Small intestine (tissue), 7 donors: ENCODE measurements at regions not wholly inside any gene's neighbourhood (a gene's known extent, or its start where the extent isn't known, plus 50 kb on each side); places are given as distances from the start of the nearest gene placed in this dataset.
"Not testable (repeated sequence)": the region's sequence is repeated elsewhere in the genome, so short reads cannot be mapped to it uniquely, and the experiment has no call there.

Experiments used
- DNase-seq, 2 donors: peaks; one replicate each; pipeline versions ENCODE4 v3.0.0 to v3.0.0-alpha.2; 2013
- FAIRE-seq: peaks from 2 replicates; lab custom pipeline; 2012; peaks lifted over from hg19 to GRCh38; lab: Jason Lieb, UNC
- H3K27ac ChIP-seq, 3 donors: one replicate each; pipeline ENCODE4 v1.5.1; 2013; ENCODE audit warnings: low read length in 2 of 3, mild to moderate bottlenecking in 2 of 3, control low read depth in 1 of 3, inconsistent platforms in 1 of 3, low read depth in 1 of 3, moderate library complexity in 1 of 3
- H3K27me3 ChIP-seq, 3 donors: one replicate each; pipeline ENCODE4 v1.6.1; 2013; ENCODE audit warnings: low read length in 3 of 3, inconsistent platforms in 1 of 3; ENCODE audit not compliant: control insufficient read depth in 3 of 3, insufficient read depth in 3 of 3
- H3K36me3 ChIP-seq, 3 donors: one replicate each; pipeline ENCODE4 v1.6.1; 2013; ENCODE audit warnings: low read length in 3 of 3, inconsistent platforms in 1 of 3, low read depth in 1 of 3, mild to moderate bottlenecking in 1 of 3, moderate library complexity in 1 of 3; ENCODE audit not compliant: control insufficient read depth in 3 of 3, insufficient read depth in 2 of 3
- H3K4me1 ChIP-seq, 3 donors: one replicate each; pipeline ENCODE4 v1.6.1; 2013; ENCODE audit warnings: low read length in 2 of 3, inconsistent platforms in 1 of 3, low read depth in 1 of 3, mild to moderate bottlenecking in 1 of 3, moderate library complexity in 1 of 3; ENCODE audit not compliant: control insufficient read depth in 3 of 3, insufficient read depth in 2 of 3
- H3K4me3 ChIP-seq, 3 donors: one replicate each; pipeline ENCODE4 v1.5.1; 2013; ENCODE audit warnings: low read length in 3 of 3, control low read depth in 1 of 3, inconsistent platforms in 1 of 3, low read depth in 1 of 3, mild to moderate bottlenecking in 1 of 3, moderate library complexity in 1 of 3
- H3K9me3 ChIP-seq, 2 donors: one replicate each; pipeline ENCODE4 v1.6.1; 2013; ENCODE audit warnings: low read depth in 1 of 2, low read length in 1 of 2; ENCODE audit not compliant: control insufficient read depth in 2 of 2, insufficient read depth in 1 of 2
- WGBS, 3 donors: extraction: QIAGEN DNeasy Blood & Tissue Kit; methylation state at CpG; one replicate each; pipeline ENCODE4 v1.1.7; 2013; 5-methylcytosine and 5-hydroxymethylcytosine counted together
- donor health status: healthy with polysubstance abuse.
- donor health status: control.
- donor health status: control.
- donor health status: Bipolar disorder and iron deficiency.
- donor health status: healthy.

DNA sequence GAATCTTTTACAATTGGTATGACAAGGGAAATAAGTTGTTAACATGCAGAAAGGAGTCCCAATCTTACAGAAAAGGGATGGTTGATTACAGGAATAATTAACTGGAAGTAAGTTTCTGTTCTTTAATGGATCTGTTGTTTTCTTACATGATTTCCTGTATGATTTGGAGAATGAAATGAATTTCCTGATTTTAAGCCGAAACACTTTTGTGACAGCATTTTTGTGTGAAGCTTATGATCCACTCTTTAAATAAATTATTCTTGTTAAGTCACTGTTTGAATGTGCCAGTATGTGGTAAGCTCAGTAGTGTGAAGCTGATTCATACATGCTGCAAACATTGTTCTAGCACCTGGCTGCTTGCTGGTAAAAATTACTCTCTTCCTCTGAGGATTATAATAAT, 516.2 kb downstream of the DCDC2C start:
- Histone ChIP-seq H3K36me3 (no peaks in the 10 kb centered on the region), H3K27me3 (no peaks in the 10 kb centered on the region), H3K4me3 (no peak overlapping the region), H3K27ac (no peak overlapping the region), H3K4me1 (no peaks in the 10 kb centered on the region), H3K9me3 (peaks cover 0 to 2% of the 10 kb centered on the region in 2 donors)
- DNase-seq (no peak), FAIRE-seq (no peak)
- WGBS, 3 donors: 47 to 90% (median 74%) methylated on average over 1 of the region's 1 CpG

DNA sequence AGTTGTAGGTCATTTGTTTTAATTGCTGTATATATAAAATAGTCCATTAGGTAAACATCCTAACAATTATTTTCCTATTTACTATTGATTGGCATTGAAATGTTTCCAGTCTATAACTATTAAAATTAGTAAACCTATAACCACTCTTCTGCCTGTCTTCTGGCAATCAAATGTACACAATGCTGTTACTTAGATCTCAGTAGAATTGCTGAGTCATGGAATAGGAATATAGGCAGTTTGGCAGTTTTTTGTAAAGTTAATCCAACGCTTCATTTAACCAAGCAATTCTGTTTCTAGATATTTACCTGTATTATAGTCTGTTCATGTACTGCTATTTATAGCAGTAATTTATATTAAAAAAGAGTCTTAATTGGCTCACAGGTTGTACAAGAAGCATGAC, 518.1 kb downstream of the DCDC2C start:
- Histone ChIP-seq H3K4me1 (no peaks in the 10 kb centered on the region), H3K36me3 (no peaks in the 10 kb centered on the region), H3K4me3 (no peak overlapping the region), H3K9me3 (peaks cover 0 to 2% of the 10 kb centered on the region in 2 donors), H3K27me3 (no peaks in the 10 kb centered on the region), H3K27ac (no peak overlapping the region)
- FAIRE-seq (no peak), DNase-seq (no peak)
- WGBS, 3 donors: 74 to 85% (median 79%) methylated on average over 1 of the region's 1 CpG

DNA sequence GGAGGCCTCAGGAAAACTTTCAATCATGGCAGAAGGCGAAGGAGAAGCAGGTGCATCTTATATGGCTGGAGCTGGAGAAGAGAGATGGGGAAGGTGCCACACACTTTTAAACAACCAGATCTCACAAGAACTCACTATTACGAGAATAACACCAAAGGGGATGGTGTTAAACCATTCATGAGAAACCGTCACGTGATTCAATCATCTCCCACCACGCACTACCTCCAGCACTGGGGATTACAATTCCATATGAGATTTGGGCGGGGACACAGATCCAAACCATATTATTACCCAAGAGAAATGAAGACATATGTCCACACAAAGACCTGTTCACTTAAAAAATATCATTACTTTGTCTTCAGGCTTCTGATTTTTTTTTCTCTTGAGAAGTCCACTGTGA, 518.5 kb downstream of the DCDC2C start:
- FAIRE-seq (no peak), DNase-seq (no peak)
- Histone ChIP-seq H3K36me3 (no peaks in the 10 kb centered on the region), H3K9me3 (peaks cover 0 to 2% of the 10 kb centered on the region in 2 donors), H3K4me3 (no peak overlapping the region), H3K4me1 (no peaks in the 10 kb centered on the region), H3K27me3 (no peaks in the 10 kb centered on the region), H3K27ac (no peak overlapping the region)
- WGBS, 3 donors: 79 to 87% (median 85%) methylated on average over 6 of the region's 6 CpGs

DNA sequence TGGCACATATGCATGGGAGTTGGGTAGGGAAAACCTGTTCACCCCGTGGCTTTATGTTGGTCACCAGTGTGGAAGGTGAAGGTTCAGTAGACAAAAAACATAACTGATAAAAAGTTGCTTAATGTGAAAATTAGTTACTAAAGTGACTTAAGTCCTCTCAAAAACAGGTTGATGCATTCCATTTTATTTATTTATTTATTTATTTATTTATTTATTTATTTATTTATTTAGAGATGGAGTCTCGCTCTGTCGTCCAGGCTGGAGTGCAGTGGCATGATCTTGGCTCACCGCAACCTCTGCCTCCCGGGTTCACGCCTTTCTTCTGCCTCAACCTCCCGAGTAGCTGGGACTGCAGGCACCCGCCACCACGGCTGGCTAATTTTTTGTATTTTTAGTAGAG, 541.0 kb downstream of the DCDC2C start:
- WGBS, 3 donors: 88 to 97% (median 94%) methylated on average over 9 of the region's 9 CpGs
- not testable (repeated sequence) for H3K9me3 ChIP-seq, H3K27me3 ChIP-seq, H3K27ac ChIP-seq, H3K4me1 ChIP-seq, DNase-seq, FAIRE-seq, H3K4me3 ChIP-seq, H3K36me3 ChIP-seq

DNA sequence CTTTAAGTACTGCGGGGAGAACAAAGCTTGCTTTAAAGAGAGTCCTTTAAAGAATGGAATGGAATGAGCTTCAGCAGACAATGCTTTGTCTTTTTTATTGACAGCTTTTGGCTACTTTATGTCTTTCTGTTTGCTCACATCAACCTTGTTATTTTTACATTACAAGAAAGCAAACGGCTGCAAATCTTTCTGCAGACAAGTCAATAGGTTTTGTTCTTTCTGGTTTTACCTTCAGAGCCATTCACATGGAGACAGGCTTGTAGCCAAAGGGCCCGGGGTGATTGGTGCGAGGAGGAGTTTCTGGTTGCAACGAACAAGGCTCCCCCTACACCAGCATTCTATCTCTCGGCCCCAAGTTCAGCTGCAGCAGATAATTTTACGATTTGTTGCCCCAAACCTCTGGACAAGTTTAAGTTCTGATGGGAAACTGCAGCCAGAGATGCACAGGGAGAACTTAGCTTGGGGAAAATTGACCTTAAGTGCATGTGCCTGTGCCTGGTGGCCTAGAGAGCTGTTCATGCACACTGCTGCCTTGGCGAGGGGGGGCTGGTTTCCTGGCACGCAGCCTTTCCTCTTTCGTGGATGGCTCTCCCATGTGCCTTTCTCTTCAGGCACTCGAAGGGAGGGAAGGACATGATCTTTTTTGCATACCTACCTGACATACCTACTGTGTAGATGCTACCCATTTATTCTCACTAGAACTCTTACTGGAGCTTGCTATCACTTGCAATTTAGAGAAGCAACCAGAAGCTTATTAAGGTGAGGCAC, 543.2 kb downstream of the DCDC2C start:
- DNase-seq (no peak), FAIRE-seq (no peak)
- H3K9me3 ChIP-seq: peaks cover 0 to 5% of the 10 kb centered on the region in 2 donors
- no peak overlapping the region for H3K4me3 ChIP-seq
- no peak overlapping the region for H3K27ac ChIP-seq
- H3K4me1 ChIP-seq: no peaks in the 10 kb centered on the region
- no peaks in the 10 kb centered on the region for H3K27me3 ChIP-seq
- H3K36me3 ChIP-seq: no peaks in the 10 kb centered on the region
- WGBS, 3 donors: 48 to 58% (median 51%) methylated on average over 11 of the region's 11 CpGs

DNA sequence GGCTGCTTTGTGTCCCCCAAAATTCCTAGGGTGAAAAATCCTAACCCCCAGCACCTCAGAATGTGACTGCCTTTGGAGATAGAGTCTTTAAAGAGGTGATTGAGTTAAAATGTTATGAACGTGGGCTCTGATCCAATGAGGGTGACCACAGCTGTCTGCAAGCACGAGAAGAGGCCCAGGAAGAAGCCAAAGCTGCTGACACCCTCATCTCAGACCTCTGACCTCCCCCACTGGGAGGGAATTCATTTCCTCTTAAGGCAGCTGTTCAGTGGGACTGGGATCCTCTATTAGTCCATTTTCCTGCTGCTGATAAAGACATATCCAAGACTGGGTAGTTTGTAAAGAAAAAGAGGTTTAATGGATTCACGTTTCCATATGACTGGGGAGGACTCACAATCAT, 544.4 kb downstream of the DCDC2C start:
- DNase-seq: no peak
- H3K27ac ChIP-seq: no peak overlapping the region
- WGBS, 3 donors: 12 to 42% (median 23%) methylated on average over 3 of the region's 3 CpGs
- H3K4me3 ChIP-seq: no peak overlapping the region
- no peaks in the 10 kb centered on the region for H3K27me3 ChIP-seq
- H3K9me3 ChIP-seq: peaks cover 0 to 3% of the 10 kb centered on the region in 2 donors
- no peaks in the 10 kb centered on the region for H3K4me1 ChIP-seq
- no peak for FAIRE-seq
- no peaks in the 10 kb centered on the region for H3K36me3 ChIP-seq

DNA sequence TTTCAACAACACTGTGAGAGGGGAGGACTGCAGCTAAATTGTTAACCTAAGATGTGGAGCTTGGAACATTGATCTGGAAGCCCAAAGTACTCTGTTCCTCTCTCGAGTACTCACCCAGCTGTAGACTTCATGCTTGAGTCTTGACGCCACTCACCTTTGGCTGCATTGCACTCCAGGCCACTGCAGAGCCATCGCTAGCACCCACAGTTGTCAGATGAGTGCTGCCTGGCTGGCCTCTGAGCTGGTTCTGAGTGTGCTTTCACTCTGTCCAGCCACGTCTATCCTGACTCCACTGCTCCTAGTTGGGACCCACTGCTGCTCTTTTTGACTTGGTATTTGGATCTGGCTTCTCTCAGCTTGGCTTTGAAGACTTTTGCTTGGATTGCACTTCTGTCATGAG, 552.1 kb downstream of the DCDC2C start:
- no peaks in the 10 kb centered on the region for H3K4me1 ChIP-seq
- FAIRE-seq (no peak), DNase-seq (no peak)
- peaks cover 0 to 2% of the 10 kb centered on the region in 2 donors for H3K9me3 ChIP-seq
- H3K27me3 ChIP-seq: no peaks in the 10 kb centered on the region
- no peak overlapping the region for H3K4me3 ChIP-seq
- H3K36me3 ChIP-seq: no peaks in the 10 kb centered on the region
- no peak overlapping the region for H3K27ac ChIP-seq
- 68 to 85% (median 74%) methylated on average over 4 of the region's 4 CpGs for WGBS, 3 donors

DNA sequence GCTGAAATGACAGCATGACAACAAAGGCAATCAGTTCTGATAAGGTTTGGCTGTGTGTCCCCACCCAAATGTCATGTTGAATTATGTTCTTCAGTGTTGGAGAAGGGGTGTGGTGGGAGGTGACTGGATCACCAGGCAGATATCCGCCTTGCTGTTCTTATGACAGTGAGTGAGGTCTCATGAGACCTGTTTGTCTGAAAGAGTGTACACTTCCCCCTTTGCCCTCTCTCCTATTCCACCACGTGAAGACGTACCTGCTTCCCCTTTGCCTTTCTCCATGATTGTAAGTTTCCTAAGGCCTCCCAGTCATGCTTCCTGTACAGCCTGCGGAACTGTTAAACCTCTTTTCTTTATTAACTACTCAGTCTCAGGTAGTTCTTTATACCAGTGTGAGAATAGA, 553.0 kb downstream of the DCDC2C start:
- 61 to 75% (median 66%) methylated on average over 4 of the region's 4 CpGs for WGBS, 3 donors

DNA sequence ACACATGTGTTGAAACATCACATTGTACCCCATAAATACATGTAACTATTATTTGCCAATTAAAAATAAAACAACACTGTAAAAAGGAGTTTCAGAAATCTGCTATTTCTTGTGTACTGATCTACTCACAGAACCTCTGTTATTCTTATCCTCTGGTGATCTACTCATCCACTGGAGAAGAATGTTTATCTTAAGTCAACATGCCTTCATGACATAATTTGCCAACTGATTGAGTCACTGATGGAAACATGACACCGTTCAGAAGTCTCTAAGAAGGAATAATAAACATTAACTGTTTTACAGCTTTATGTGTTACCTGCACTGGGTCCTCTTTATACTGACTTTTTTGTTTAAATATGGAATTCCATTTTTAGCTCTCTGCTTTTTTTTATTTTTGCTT, 555.2 kb downstream of the DCDC2C start:
- FAIRE-seq: no peak

More for the DNA sequence above, 553.0 kb downstream of the DCDC2C start:
- Histone ChIP-seq H3K4me3 (no peak overlapping the region), H3K27me3 (no peaks in the 10 kb centered on the region), H3K27ac (no peak overlapping the region), H3K9me3 (peaks cover 0 to 2% of the 10 kb centered on the region in 2 donors), H3K4me1 (no peaks in the 10 kb centered on the region), H3K36me3 (no peaks in the 10 kb centered on the region)
- FAIRE-seq: no peak
- no peak for DNase-seq

More for the DNA sequence above, 555.2 kb downstream of the DCDC2C start:
- no peaks in the 10 kb centered on the region for H3K9me3 ChIP-seq
- no peak overlapping the region for H3K27ac ChIP-seq
- no peaks in the 10 kb centered on the region for H3K27me3 ChIP-seq
- no peak overlapping the region for H3K4me3 ChIP-seq
- H3K4me1 ChIP-seq: no peaks in the 10 kb centered on the region
- no peaks in the 10 kb centered on the region for H3K36me3 ChIP-seq
- DNase-seq: no peak
- WGBS, 3 donors: 17 to 33% (median 21%) methylated on average over 1 of the region's 1 CpG
